BJ (cell line): ENCODE measurements at regions not wholly inside any gene's neighbourhood (a gene's known extent, or its start where the extent isn't known, plus 50 kb on each side); places are given as distances from the start of the nearest gene placed in this dataset.
"Not testable (repeated sequence)": the region's sequence is repeated elsewhere in the genome, so short reads cannot be mapped to it uniquely, and the experiment has no call there.

Source experiments
- CTCF ChIA-PET: fragments of 350-600 bp; formaldehyde crosslinking; extraction: SDS; loops from one replicate; lab custom pipeline; 2021; ENCODE audit warnings: antibody characterized with exemption, inconsistent platforms; lab: Yijun Ruan, JAX
- POLR2A ChIA-PET: fragments of 300-600 bp; sonication (Branson Sonifier 250); formaldehyde crosslinking; extraction: SDS; loops from one replicate; lab custom pipeline; 2021; ENCODE audit warnings: antibody characterized with exemption; lab: Charles Lee
- DNase-seq: peaks from one replicate; pipeline ENCODE4 v3.0.0-alpha.2; 2011; ENCODE audit warnings: low read depth
- H3K27me3 ChIP-seq: 2 replicates; pipeline ENCODE4 v1.6.0; 2011; ENCODE audit warnings: low read length; ENCODE audit not compliant: control insufficient read depth, insufficient read depth
- H3K36me3 ChIP-seq: 2 replicates; pipeline ENCODE4 v1.5.1; 2011; ENCODE audit warnings: low read length; ENCODE audit not compliant: control insufficient read depth, insufficient read depth
- H3K4me3 ChIP-seq: 2 replicates; pipeline ENCODE4 v1.5.1; 2011; ENCODE audit warnings: low read depth, mild to moderate bottlenecking, control low read depth, low read length
- CTCF ChIP-seq: IDR thresholded peaks from 2 replicates; pipeline ENCODE4 v1.5.1; 2011; ENCODE audit warnings: low read depth, mild to moderate bottlenecking, control low read depth, inconsistent platforms, low read length, moderate library complexity; ENCODE audit not compliant: insufficient read depth

GRCh38 chr3:166580561-166580960, 743.3 kb upstream of the BCHE start:
- TF ChIP-seq CTCF: no peak
- ChIA-PET CTCF (no interaction called here), POLR2A (no interaction called here)
- H3K27me3 ChIP-seq: no peaks in the 10 kb centered on the region
- DNase-seq: no peak
- H3K36me3 ChIP-seq: no peaks in the 10 kb centered on the region
- no peak overlapping the region for H3K4me3 ChIP-seq

GRCh38 chr3:166575161-166575560, 737.9 kb upstream of the BCHE start:
- Histone ChIP-seq H3K4me3 (no peak overlapping the region), H3K27me3 (no peaks in the 10 kb centered on the region), H3K36me3 (no peaks in the 10 kb centered on the region)
- DNase-seq: no peak
- ChIA-PET POLR2A (no interaction called here), CTCF (no interaction called here)
- TF ChIP-seq CTCF: no peak

- H3K36me3 ChIP-seq, CTCF ChIA-PET, POLR2A ChIA-PET, H3K27me3 ChIP-seq, DNase-seq, H3K4me3 ChIP-seq: not testable (repeated sequence)
These were observed 734.5 kb upstream of the BCHE start for GRCh38 chr3:166571686-166572085.

GRCh38 chr3:166570102-166570501, 732.9 kb upstream of the BCHE start:
- no peak overlapping the region for H3K4me3 ChIP-seq
- POLR2A ChIA-PET: no interaction called here
- DNase-seq: no peak
- CTCF ChIA-PET: no interaction called here
- H3K36me3 ChIP-seq: no peaks in the 10 kb centered on the region
- no peaks in the 10 kb centered on the region for H3K27me3 ChIP-seq
- TF ChIP-seq CTCF: no peak

GRCh38 chr3:166569589-166569988, 732.4 kb upstream of the BCHE start:
- Histone ChIP-seq H3K36me3 (no peaks in the 10 kb centered on the region), H3K27me3 (no peaks in the 10 kb centered on the region), H3K4me3 (no peak overlapping the region)
- DNase-seq: no peak
- ChIA-PET POLR2A (no interaction called here), CTCF (no interaction called here)
- TF ChIP-seq CTCF: no peak

GRCh38 chr3:166560253-166560652, 723.0 kb upstream of the BCHE start:
- no peak for TF ChIP-seq CTCF
- Histone ChIP-seq H3K27me3 (no peaks in the 10 kb centered on the region), H3K36me3 (no peaks in the 10 kb centered on the region), H3K4me3 (no peak overlapping the region)
- CTCF ChIA-PET: no interaction called here
- no peak for DNase-seq
- POLR2A ChIA-PET: no interaction called here
